ENCODE measurements at regions not wholly inside any gene's neighbourhood (a gene's known extent, or its start where the extent isn't known, plus 50 kb on each side); places are given as distances from the start of the nearest gene placed in this dataset.
"Not testable (repeated sequence)": the region's sequence is repeated elsewhere in the genome, so short reads cannot be mapped to it uniquely, and the experiment has no call there.

DNA sequence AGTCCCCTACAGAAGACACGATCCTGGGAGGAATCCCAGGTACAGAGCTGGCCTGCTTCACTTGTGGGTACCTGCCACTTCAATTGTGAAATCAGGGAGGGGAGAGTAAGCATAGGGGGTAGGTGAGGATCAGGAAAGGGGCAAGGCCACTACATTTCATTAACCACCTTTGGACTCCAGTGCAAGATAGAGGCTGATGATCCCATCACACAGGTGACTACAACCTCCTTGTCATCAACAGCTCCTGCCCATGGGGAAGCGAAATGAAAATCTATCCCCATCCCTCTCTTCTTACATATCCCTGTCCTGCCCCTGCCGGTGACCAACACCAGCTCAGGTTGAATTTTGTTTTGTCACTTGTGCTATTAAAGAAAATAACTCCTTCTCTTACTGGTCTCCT, 64.7 kb upstream of the VPREB1 start:
- H3K9me3 Mint-ChIP-seq = no peaks in the 10 kb centered on the region
- DNase-seq (ENCODE audit: extremely low spot score, unreplicated experiment) = no peak
- no peak for TF ChIP-seq CTCF (conservative IDR thresholded peaks at IDR 0.05)
- H3K4me1 Mint-ChIP-seq (ENCODE audit: unreplicated experiment) = peaks cover 8% of the 10 kb centered on the region
- no peak overlapping the region for H3K4me3 Mint-ChIP-seq
- H3K36me3 Mint-ChIP-seq = no peaks in the 10 kb centered on the region
- H3K27me3 Mint-ChIP-seq = peaks cover 78% of the 10 kb centered on the region
- H3K27ac Mint-ChIP-seq = no peak overlapping the region

DNA sequence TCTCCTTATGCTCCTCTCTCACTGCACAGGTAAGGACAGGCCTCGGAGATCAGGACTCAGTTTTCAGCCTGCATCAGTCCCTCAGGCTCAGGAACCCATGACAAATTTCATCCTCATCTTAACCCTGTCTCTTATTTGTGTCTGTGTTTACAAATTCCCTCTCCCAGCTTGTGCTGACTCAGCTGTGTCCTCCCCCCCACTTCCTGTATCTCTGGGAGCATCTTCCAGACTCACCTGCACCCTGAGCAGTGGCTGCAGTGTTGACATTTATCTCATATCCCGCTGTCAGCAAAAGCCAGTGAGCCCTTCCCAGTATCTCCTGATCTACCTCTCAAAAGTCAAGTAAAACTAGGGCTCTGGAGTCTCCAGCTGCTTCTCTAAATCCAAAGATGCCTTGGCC, 65.6 kb upstream of the VPREB1 start:
- Mint-ChIP-seq H3K27ac (no peak overlapping the region), H3K36me3 (no peaks in the 10 kb centered on the region), H3K9me3 (no peaks in the 10 kb centered on the region), H3K4me1 (ENCODE audit: unreplicated experiment) (peaks cover 8% of the 10 kb centered on the region), H3K4me3 (no peak overlapping the region), H3K27me3 (peaks cover 74% of the 10 kb centered on the region)
- DNase-seq (ENCODE audit: extremely low spot score, unreplicated experiment) = no peak
- no peak for TF ChIP-seq CTCF (conservative IDR thresholded peaks at IDR 0.05)

GRCh38 chr22:22178355-22178965, 66.1 kb upstream of the VPREB1 start:
- H3K4me3 Mint-ChIP-seq = no peak overlapping the region
- no peaks in the 10 kb centered on the region for H3K36me3 Mint-ChIP-seq
- no peak for DNase-seq (ENCODE audit: extremely low spot score, unreplicated experiment)
- H3K27me3 Mint-ChIP-seq = peaks cover 71% of the 10 kb centered on the region
- H3K27ac Mint-ChIP-seq = no peak overlapping the region
- no peaks in the 10 kb centered on the region for H3K9me3 Mint-ChIP-seq
- H3K4me1 Mint-ChIP-seq (ENCODE audit: unreplicated experiment) = peaks cover 8% of the 10 kb centered on the region
- no peak for TF ChIP-seq CTCF (conservative IDR thresholded peaks at IDR 0.05)

GRCh38 chr22:22176929-22177616, 67.5 kb upstream of the VPREB1 start:
- Mint-ChIP-seq H3K4me3 (no peak overlapping the region), H3K27ac (no peak overlapping the region), H3K9me3 (no peaks in the 10 kb centered on the region), H3K4me1 (ENCODE audit: unreplicated experiment) (peaks cover 8% of the 10 kb centered on the region), H3K36me3 (no peaks in the 10 kb centered on the region), H3K27me3 (peaks cover 58% of the 10 kb centered on the region)
- no peak for TF ChIP-seq CTCF (conservative IDR thresholded peaks at IDR 0.05)
- DNase-seq (ENCODE audit: extremely low spot score, unreplicated experiment) = no peak

DNA sequence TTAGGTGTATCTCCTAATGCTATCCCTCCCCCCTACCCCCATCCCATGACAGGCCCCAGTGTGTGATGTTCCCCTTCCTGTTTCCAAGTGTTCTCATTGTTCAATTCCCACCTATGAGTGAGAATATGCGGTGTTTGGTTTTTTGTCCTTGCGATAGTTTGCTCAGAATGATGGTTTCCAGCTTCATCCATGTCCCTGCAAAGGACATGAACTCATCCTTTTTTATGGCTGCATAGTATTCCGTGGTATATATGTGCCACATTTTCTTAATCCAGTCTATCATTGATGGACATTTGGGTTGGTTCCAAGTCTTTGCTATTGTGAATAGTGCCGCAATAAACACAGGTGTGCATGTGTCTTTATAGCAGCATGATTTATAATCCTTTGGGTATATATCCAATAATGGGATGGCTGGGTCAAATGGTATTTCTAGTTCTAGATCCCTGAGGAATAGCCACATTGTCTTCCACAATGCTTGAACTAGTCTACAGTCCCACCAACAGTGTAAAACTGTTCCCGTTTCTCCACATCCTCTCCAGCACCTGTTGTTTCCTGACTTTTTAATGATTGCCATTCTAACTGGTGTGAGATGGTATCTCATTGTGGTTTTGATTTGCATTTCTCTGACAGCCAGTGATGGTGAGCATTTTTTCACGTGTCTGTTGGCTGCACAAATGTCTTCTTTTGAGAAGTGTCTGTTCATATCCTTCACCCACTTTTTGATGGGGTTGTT, 71.5 kb upstream of the VPREB1 start:
- not testable (repeated sequence) for H3K4me1 Mint-ChIP-seq (ENCODE audit: unreplicated experiment); H3K4me3 Mint-ChIP-seq; H3K36me3 Mint-ChIP-seq

More for the DNA sequence above, 71.5 kb upstream of the VPREB1 start:
- DNase-seq (ENCODE audit: extremely low spot score, unreplicated experiment); H3K27ac Mint-ChIP-seq; H3K9me3 Mint-ChIP-seq: not testable (repeated sequence)
- peaks cover 54% of the 10 kb centered on the region for H3K27me3 Mint-ChIP-seq

All from type B pancreatic cell (in vitro differentiated cells).